ENCODE measurements at regions not wholly inside any gene's neighbourhood (a gene's known extent, or its start where the extent isn't known, plus 50 kb on each side); places are given as distances from the start of the nearest gene placed in this dataset.

GRCh38 chr9:82601293-82601771 is 461.6 kb downstream of the RASEF start:
- TF ChIP-seq POU2F2 (IDR thresholded peaks at IDR 0.05; ENCODE audit: low read depth, low read length) (no peak), TAF1 (IDR thresholded peaks at IDR 0.05; ENCODE audit: low read depth, low read length) (no peak), POLR2AphosphoS5 (IDR thresholded peaks at IDR 0.05; ENCODE audit: low read depth, low read length) (no peak)

Measured in GM12891 (cell line).